ENCODE measurements at regions not wholly inside any gene's neighbourhood (a gene's known extent, or its start where the extent isn't known, plus 50 kb on each side); places are given as distances from the start of the nearest gene placed in this dataset.

DNA sequence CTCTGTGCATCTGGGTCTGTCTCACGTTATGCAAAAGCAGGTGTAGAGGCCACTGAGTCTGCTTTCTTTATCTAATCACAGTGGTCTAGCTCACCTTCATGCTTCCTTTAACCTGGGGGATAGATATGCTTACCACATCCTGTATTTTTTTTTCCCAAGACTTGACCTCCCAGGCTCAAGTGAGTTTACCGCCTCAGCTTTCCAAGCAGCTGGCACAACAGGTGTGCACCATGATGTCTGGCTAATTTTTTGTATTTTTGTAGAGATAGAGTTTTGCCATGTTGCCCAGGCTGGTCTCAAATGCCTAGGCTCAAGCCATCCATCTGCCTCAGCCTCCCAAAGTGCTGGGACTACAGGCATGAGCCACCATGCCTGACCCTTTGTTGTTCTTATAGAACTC lies 236.0 kb downstream of the ATP23 start:
- Histone ChIP-seq H3K9me3 (no peaks in the 10 kb centered on the region), H3K4me3 (no peak overlapping the region), H3K36me3 (ENCODE audit: low read depth) (no peaks in the 10 kb centered on the region), H3K4me1 (ENCODE audit: low read depth) (no peaks in the 10 kb centered on the region)
- intact Hi-C loops (cut with DNase I, micrococcal nuclease), result no loop called here
- no peak for DNase-seq
- TF ChIP-seq, protein P1, sequence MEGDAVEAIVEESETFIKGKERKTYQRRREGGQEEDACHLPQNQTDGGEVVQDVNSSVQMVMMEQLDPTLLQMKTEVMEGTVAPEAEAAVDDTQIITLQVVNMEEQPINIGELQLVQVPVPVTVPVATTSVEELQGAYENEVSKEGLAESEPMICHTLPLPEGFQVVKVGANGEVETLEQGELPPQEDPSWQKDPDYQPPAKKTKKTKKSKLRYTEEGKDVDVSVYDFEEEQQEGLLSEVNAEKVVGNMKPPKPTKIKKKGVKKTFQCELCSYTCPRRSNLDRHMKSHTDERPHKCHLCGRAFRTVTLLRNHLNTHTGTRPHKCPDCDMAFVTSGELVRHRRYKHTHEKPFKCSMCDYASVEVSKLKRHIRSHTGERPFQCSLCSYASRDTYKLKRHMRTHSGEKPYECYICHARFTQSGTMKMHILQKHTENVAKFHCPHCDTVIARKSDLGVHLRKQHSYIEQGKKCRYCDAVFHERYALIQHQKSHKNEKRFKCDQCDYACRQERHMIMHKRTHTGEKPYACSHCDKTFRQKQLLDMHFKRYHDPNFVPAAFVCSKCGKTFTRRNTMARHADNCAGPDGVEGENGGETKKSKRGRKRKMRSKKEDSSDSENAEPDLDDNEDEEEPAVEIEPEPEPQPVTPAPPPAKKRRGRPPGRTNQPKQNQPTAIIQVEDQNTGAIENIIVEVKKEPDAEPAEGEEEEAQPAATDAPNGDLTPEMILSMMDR (IDR thresholded peaks at IDR 0.05), result no peak
- no peak for ATAC-seq

DNA sequence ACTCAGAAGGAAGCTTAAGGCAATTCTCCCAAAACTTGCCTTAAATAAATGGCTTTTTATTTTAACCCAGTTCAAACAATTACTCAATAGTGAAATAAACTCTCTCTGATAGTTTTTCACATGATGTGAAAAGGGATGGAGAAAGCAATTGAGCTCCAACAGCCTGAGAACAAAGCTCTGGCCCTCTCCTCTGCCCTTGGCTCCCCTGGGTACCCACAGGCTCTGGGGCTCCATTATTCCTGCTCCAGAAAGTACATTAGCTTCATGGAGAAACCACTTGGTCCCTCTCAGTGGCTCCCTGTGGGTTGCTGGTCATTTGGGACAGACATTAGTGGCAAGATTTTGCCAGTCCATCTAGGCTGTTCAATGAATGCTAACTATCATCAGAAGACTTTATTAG lies 242.8 kb downstream of the ATP23 start:
- TF ChIP-seq, protein P1 (IDR thresholded peaks at IDR 0.05), result no peak
- no peaks in the 10 kb centered on the region for H3K36me3 ChIP-seq (ENCODE audit: low read depth)
- ATAC-seq, result no peak

DNA sequence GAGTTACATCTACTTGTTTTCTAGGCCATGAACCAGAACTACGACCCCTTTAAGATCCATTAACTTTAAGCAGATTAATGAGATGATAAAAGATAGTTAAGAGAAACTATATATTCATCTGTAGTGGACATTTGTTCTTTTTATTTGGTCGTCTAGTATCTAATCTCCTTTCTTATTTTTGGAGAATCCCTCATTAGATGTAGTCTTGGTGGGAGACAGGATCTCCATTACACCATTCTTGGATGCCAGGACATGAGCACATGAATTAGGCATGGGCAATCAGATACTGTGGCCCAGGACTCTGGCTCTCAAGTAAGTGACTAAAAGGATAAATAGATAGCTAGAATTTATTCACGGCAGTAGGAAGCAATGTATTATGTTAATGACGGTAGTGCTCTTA lies 245.0 kb downstream of the ATP23 start:
- Histone ChIP-seq H3K36me3 (ENCODE audit: low read depth) (no peaks in the 10 kb centered on the region), H3K4me3 (no peak overlapping the region), H3K4me1 (ENCODE audit: low read depth) (no peaks in the 10 kb centered on the region), H3K9me3 (no peaks in the 10 kb centered on the region)
- intact Hi-C loops (cut with DNase I, micrococcal nuclease), result no loop called here
- ATAC-seq, result no peak
- TF ChIP-seq, protein P1 (IDR thresholded peaks at IDR 0.05), result no peak
- no peak for DNase-seq

More for the DNA sequence above, 242.8 kb downstream of the ATP23 start:
- Histone ChIP-seq H3K4me1 (ENCODE audit: low read depth) (no peaks in the 10 kb centered on the region), H3K9me3 (no peaks in the 10 kb centered on the region), H3K4me3 (no peak overlapping the region)
- intact Hi-C loops (cut with DNase I, micrococcal nuclease), result no loop called here
- no peak for DNase-seq

DNA sequence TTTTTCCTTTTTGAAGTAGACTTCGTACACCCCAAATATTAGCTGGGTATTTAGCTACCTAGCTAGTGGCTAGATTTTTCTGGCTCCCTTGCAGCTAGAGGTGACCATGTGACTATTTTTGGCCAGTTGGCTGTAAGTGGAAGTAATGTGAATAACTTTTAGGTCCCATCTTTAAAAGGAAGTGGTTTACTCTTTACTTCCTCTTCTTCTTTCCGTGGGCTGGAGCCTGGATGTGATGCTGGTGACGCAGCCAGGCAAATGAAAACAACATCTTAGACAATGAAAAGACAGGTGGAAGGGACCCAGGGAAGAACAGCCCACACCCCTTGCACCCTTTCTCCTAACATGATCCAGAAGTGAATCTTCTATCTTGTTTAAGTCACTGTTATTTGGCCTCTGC lies 245.5 kb downstream of the ATP23 start:
- intact Hi-C loops (cut with DNase I, micrococcal nuclease), result no loop called here
- ATAC-seq, result no peak
- Histone ChIP-seq H3K4me3 (no peak overlapping the region), H3K36me3 (ENCODE audit: low read depth) (no peaks in the 10 kb centered on the region), H3K4me1 (ENCODE audit: low read depth) (no peaks in the 10 kb centered on the region), H3K9me3 (no peaks in the 10 kb centered on the region)
- no peak for DNase-seq
- TF ChIP-seq, protein P1 (IDR thresholded peaks at IDR 0.05), result no peak

DNA sequence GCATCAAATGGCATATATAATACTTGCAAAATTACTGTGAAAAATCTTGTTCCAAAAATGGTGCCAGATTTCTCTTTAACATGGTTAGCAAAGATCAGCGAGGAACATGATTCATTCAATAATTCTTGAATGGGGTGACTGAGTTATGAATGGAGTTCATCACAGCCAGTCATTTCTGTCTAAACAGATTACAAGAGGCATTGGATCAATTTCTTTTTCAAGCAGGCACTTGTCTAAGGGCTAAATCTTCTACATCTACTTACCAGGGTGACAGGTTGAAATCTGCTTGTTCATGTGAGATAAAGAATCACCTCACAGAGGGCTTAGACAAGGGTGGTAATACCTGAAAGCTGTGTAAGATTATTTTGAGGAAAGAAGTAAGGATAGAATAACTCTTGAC lies 247.7 kb downstream of the ATP23 start:
- DNase-seq (no peak), ATAC-seq (no peak)
- H3K36me3 ChIP-seq (ENCODE audit: low read depth), result no peaks in the 10 kb centered on the region
- intact Hi-C loops (cut with DNase I, micrococcal nuclease), result no loop called here
- no peaks in the 10 kb centered on the region for H3K9me3 ChIP-seq
- no peak overlapping the region for H3K4me3 ChIP-seq
- no peaks in the 10 kb centered on the region for H3K4me1 ChIP-seq (ENCODE audit: low read depth)
- TF ChIP-seq, protein P1 (IDR thresholded peaks at IDR 0.05), result no peak

DNA sequence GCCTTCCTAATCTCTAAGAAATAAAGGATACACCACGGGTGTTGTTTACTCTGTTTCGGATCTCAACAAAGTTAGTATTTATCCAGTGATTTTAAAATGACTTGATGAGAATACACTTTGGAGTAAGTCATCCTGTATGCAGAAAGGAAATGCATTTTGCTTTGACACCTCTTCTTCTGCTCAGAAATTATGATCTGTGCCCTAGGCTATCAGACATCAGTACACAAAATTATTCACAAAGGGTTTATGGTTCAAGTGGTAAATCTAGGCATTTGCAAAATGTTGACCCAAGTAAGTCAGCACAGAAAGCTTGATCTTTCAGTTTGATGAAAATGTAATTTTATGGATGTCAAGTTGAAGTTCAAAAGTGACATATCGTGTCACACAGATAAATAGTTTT lies 248.5 kb downstream of the ATP23 start:
- no peak for ATAC-seq
- no peaks in the 10 kb centered on the region for H3K9me3 ChIP-seq
- TF ChIP-seq, protein P1 (IDR thresholded peaks at IDR 0.05), result no peak
- DNase-seq, result no peak
- intact Hi-C loops (cut with DNase I, micrococcal nuclease), result no loop called here
- no peak overlapping the region for H3K4me3 ChIP-seq
- H3K36me3 ChIP-seq (ENCODE audit: low read depth), result no peaks in the 10 kb centered on the region
- no peaks in the 10 kb centered on the region for H3K4me1 ChIP-seq (ENCODE audit: low read depth)
